HEK293 (cell line): ENCODE measurements at regions not wholly inside any gene's neighbourhood (a gene's known extent, or its start where the extent isn't known, plus 50 kb on each side); places are given as distances from the start of the nearest gene placed in this dataset.

Experiments
- CTCF ChIA-PET: fragments of 350-600 bp; formaldehyde crosslinking; extraction: SDS; loops from one replicate; lab custom pipeline; 2021; ENCODE audit warnings: antibody characterized with exemption; lab: Yijun Ruan, JAX
- POLR2A ChIA-PET: fragments of 300-600 bp; formaldehyde crosslinking; extraction: SDS; loops from one replicate; lab custom pipeline; 2020; ENCODE audit warnings: antibody characterized with exemption, inconsistent platforms; lab: Yijun Ruan, JAX
- H3K27ac ChIP-seq: fragments of 200-500 bp; sonication (Bioruptor generic); 2 replicates; pipeline ENCODE4 v1.5.1; 2014; ENCODE audit warnings: low read depth, low read length, control low read depth, inconsistent platforms; ENCODE audit errors: extremely low read depth
- H3K36me3 ChIP-seq, 2 experiments: fragments of 200-500 bp in 1 of 2; sonication (Bioruptor generic) in 1 of 2; 1 replicate in 1 of 2; 2 replicates in 1 of 2; pipeline ENCODE4 v1.5.1; 2014 to 2017; ENCODE audit warnings: inconsistent platforms in 2 of 2, low read length in 2 of 2; ENCODE audit not compliant: control insufficient read depth in 2 of 2, insufficient read depth in 1 of 2
- H3K4me1 ChIP-seq: fragments of 200-500 bp; sonication (Bioruptor generic); 2 replicates; pipeline ENCODE4 v1.5.1; 2014; ENCODE audit warnings: mild to moderate bottlenecking, low read length, inconsistent platforms; ENCODE audit not compliant: control insufficient read depth, insufficient read depth
- H3K4me3 ChIP-seq: 2 replicates; pipeline ENCODE4 v1.5.1; 2011; ENCODE audit warnings: low read depth, mild to moderate bottlenecking, control low read depth, low read length, moderate library complexity
- H3K9me3 ChIP-seq: fragments of 200-500 bp; sonication (Bioruptor generic); 2 replicates; pipeline ENCODE4 v1.5.1; 2014; ENCODE audit warnings: low read depth, low read length, inconsistent platforms; ENCODE audit not compliant: control insufficient read depth, insufficient read depth
- BCL11B ChIP-seq: fragments of 450-650 bp; formaldehyde crosslinking; IDR thresholded peaks from 2 replicates; pipeline ENCODE4 v1.5.1; 2016; ENCODE audit warnings: low read depth, missing biosample characterization, missing genetic modification characterization
- KLF8 ChIP-seq: fragments of 450-650 bp; formaldehyde crosslinking; IDR thresholded peaks from 2 replicates; pipeline ENCODE4 v1.5.1; 2016; ENCODE audit warnings: missing biosample characterization, missing genetic modification characterization
- KLF9 ChIP-seq: fragments of 450-650 bp; formaldehyde crosslinking; IDR thresholded peaks from 2 replicates; pipeline ENCODE4 v1.5.1; 2016; ENCODE audit warnings: missing biosample characterization, missing genetic modification characterization, low read depth
- OVOL3 ChIP-seq: fragments of 450-650 bp; formaldehyde crosslinking; IDR thresholded peaks from 2 replicates; pipeline ENCODE4 v1.5.1; 2016; ENCODE audit warnings: missing biosample characterization, missing genetic modification characterization
- SCRT1 ChIP-seq: fragments of 450-650 bp; formaldehyde crosslinking; IDR thresholded peaks from 2 replicates; pipeline ENCODE4 v1.5.1; 2016; ENCODE audit warnings: missing biosample characterization, missing genetic modification characterization, borderline replicate concordance
- SP3 ChIP-seq: fragments of 450-650 bp; formaldehyde crosslinking; IDR thresholded peaks from 2 replicates; pipeline ENCODE4 v1.5.1; 2016; ENCODE audit warnings: missing biosample characterization, missing genetic modification characterization
- YY2 ChIP-seq: fragments of 450-650 bp; formaldehyde crosslinking; IDR thresholded peaks from 2 replicates; pipeline ENCODE4 v1.5.1; 2016; ENCODE audit warnings: missing biosample characterization, missing genetic modification characterization
- ZFP41 ChIP-seq: fragments of 450-650 bp; formaldehyde crosslinking; IDR thresholded peaks from 2 replicates; pipeline ENCODE4 v1.5.1; 2016; ENCODE audit warnings: missing biosample characterization, missing genetic modification characterization, borderline replicate concordance
- ZFP69B ChIP-seq: fragments of 450-650 bp; formaldehyde crosslinking; IDR thresholded peaks from 2 replicates; pipeline ENCODE4 v1.5.1; 2016; ENCODE audit warnings: missing biosample characterization, missing genetic modification characterization
- ZNF114 ChIP-seq: fragments of 450-650 bp; formaldehyde crosslinking; IDR thresholded peaks from 2 replicates; pipeline ENCODE4 v1.5.0; 2017; ENCODE audit warnings: missing biosample characterization, missing genetic modification characterization
- ZNF140 ChIP-seq: fragments of 450-650 bp; formaldehyde crosslinking; IDR thresholded peaks from 2 replicates; pipeline ENCODE4 v1.5.1; 2016; ENCODE audit warnings: missing biosample characterization, missing genetic modification characterization
- ZNF19 ChIP-seq: fragments of 450-650 bp; formaldehyde crosslinking; IDR thresholded peaks from 2 replicates; pipeline ENCODE4; 2016; ENCODE audit warnings: missing biosample characterization, missing genetic modification characterization, low read depth
- ZNF341 ChIP-seq: fragments of 450-650 bp; formaldehyde crosslinking; IDR thresholded peaks from 2 replicates; pipeline ENCODE4; 2016; ENCODE audit warnings: low read depth, missing biosample characterization, missing genetic modification characterization
- ZNF366 ChIP-seq: fragments of 450-650 bp; formaldehyde crosslinking; conservative IDR thresholded peaks from 2 replicates; pipeline ENCODE4 v1.5.1; 2016; ENCODE audit warnings: missing biosample characterization, missing genetic modification characterization
- ZNF473 ChIP-seq: fragments of 450-650 bp; formaldehyde crosslinking; IDR thresholded peaks from 2 replicates; pipeline ENCODE4 v1.5.1; 2017; ENCODE audit warnings: missing biosample characterization, missing genetic modification characterization
- ZNF544 ChIP-seq: fragments of 450-650 bp; formaldehyde crosslinking; IDR thresholded peaks from 2 replicates; pipeline ENCODE4 v1.5.0; 2017; ENCODE audit warnings: missing biosample characterization, missing genetic modification characterization
- ZNF621 ChIP-seq: fragments of 450-650 bp; formaldehyde crosslinking; IDR thresholded peaks from 2 replicates; pipeline ENCODE4 v1.5.1; 2017; ENCODE audit warnings: missing biosample characterization, missing genetic modification characterization
- ZSCAN23 ChIP-seq: fragments of 450-650 bp; formaldehyde crosslinking; IDR thresholded peaks from 2 replicates; pipeline ENCODE4 v1.5.1; 2016; ENCODE audit warnings: missing biosample characterization, missing genetic modification characterization
- TF ChIP-seq, protein P1 (sequence below): fragments of 450-650 bp; formaldehyde crosslinking; IDR thresholded peaks from 2 replicates; pipeline ENCODE4 v1.5.1; 2016; ENCODE audit warnings: missing biosample characterization, missing genetic modification characterization
- TF ChIP-seq, protein P2 (sequence below): fragments of 450-650 bp; formaldehyde crosslinking; IDR thresholded peaks from 2 replicates; pipeline ENCODE4 v1.5.1; 2016; ENCODE audit warnings: missing biosample characterization, missing genetic modification characterization
- TF ChIP-seq, protein P3 (sequence below): fragments of 450-650 bp; formaldehyde crosslinking; IDR thresholded peaks from 2 replicates; pipeline ENCODE4 v1.5.1; 2017; ENCODE audit warnings: missing biosample characterization, missing genetic modification characterization
- TF ChIP-seq, protein P4 (sequence below): fragments of 450-650 bp; formaldehyde crosslinking; IDR thresholded peaks from 2 replicates; pipeline ENCODE4 v1.5.1; 2016; ENCODE audit warnings: missing biosample characterization, missing genetic modification characterization

DNA sequence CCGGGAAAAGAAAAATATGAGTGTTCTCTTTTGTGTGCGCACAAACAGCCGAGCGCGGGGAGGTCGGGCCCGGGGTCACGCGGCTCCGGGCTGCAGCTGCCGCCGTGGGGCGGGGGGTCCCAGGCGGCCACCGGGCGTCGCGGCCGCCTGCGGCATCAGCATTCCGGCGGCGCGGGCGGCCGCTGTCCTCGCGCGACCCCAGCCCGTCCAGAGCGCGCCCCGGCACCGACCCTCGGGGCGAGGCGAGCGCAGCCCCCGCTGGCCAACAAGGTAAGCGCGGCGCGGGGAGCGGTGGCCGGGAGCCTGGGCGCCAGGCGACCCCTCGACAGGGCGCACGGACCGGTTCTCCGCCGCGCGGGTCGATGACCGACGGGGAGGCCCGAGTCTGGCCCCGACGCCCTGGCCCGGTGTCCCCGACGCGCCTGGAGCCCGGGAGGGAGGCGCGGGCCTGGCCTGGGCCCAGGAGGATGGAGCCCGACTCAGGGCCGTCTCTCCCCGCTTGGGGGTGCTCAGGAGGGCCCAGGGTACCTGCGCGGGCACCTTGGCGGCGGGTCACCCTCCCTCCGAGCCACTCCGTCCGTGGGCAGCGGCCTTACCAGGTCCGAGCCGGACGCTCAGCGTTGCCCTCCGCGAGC lies 103.9 kb upstream of the DIO3 start:
- no peak overlapping the region for H3K4me3 ChIP-seq
- 0 out of 2 replicates have a peak, but pooled peaks cover 2% of the 10 kb centered on the region for H3K4me1 ChIP-seq
- H3K27ac ChIP-seq = no peak overlapping the region
- TF ChIP-seq ZNF19 (tag by site-specific recombination) (no peak), ZNF366 (tag by site-specific recombination) (no peak), SCRT1 (no peak), SP3 (tag by site-specific recombination) (no peak), YY2 (no peak), ZFP41 (no peak), ZNF140 (tag by site-specific recombination) (no peak), BCL11B (tag by site-specific recombination) (no peak), ZFP69B (no peak), ZNF473 (tag by site-specific recombination) (no peak), OVOL3 (no peak), ZNF341 (tag by site-specific recombination) (no peak), KLF8 (no peak), KLF9 (tag by site-specific recombination) (no peak), ZNF544 (tag by site-specific recombination) (no peak)
- TF ChIP-seq, protein P1, sequence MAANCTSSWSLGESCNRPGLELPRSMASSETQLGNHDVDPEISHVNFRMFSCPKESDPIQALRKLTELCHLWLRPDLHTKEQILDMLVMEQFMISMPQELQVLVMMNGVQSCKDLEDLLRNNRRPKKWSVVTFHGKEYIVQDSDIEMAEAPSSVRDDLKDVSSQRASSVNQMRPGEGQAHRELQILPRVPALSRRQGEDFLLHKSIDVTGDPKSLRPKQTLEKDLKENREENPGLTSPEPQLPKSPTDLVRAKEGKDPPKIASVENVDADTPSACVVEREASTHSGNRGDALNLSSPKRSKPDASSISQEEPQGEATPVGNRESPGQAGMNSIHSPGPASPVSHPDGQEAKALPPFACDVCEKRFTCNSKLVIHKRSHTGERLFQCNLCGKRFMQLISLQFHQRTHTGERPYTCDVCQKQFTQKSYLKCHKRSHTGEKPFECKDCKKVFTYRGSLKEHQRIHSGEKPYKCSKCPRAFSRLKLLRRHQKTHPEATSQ (tag by site-specific recombination) = no peak
- TF ChIP-seq, protein P2, sequence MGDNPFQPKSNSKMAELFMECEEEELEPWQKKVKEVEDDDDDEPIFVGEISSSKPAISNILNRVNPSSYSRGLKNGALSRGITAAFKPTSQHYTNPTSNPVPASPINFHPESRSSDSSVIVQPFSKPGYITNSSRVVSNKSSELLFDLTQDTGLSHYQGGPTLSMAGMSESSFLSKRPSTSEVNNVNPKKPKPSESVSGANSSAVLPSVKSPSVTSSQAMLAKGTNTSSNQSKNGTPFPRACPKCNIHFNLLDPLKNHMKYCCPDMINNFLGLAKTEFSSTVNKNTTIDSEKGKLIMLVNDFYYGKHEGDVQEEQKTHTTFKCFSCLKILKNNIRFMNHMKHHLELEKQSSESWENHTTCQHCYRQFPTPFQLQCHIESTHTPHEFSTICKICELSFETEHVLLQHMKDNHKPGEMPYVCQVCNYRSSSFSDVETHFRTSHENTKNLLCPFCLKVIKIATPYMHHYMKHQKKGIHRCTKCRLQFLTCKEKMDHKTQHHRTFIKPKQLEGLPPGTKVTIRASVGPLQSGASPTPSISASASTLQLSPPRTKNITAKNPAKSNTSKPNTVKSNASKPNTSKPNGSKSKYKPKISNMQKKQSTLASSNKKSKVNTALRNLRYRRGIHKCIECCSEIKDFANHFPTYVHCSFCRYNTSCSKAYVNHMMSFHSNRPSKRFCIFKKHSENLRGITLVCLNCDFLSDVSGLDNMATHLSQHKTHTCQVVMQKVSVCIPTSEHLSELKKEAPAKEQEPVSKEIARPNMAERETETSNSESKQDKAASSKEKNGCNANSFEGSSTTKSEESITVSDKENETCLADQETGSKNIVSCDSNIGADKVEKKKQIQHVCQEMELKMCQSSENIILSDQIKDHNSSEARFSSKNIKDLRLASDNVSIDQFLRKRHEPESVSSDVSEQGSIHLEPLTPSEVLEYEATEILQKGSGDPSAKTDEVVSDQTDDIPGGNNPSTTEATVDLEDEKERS (tag by site-specific recombination) = no peak
- TF ChIP-seq, protein P3, sequence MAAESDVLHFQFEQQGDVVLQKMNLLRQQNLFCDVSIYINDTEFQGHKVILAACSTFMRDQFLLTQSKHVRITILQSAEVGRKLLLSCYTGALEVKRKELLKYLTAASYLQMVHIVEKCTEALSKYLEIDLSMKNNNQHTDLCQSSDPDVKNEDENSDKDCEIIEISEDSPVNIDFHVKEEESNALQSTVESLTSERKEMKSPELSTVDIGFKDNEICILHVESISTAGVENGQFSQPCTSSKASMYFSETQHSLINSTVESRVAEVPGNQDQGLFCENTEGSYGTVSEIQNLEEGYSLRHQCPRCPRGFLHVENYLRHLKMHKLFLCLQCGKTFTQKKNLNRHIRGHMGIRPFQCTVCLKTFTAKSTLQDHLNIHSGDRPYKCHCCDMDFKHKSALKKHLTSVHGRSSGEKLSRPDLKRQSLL (tag by site-specific recombination) = no peak
- TF ChIP-seq, all 188 proteins: peak for 0
- no peaks in the 10 kb centered on the region for H3K9me3 ChIP-seq
- ChIA-PET POLR2A (no interaction called here), CTCF (no interaction called here)
- H3K36me3 ChIP-seq = no peaks in the 10 kb centered on the region

DNA sequence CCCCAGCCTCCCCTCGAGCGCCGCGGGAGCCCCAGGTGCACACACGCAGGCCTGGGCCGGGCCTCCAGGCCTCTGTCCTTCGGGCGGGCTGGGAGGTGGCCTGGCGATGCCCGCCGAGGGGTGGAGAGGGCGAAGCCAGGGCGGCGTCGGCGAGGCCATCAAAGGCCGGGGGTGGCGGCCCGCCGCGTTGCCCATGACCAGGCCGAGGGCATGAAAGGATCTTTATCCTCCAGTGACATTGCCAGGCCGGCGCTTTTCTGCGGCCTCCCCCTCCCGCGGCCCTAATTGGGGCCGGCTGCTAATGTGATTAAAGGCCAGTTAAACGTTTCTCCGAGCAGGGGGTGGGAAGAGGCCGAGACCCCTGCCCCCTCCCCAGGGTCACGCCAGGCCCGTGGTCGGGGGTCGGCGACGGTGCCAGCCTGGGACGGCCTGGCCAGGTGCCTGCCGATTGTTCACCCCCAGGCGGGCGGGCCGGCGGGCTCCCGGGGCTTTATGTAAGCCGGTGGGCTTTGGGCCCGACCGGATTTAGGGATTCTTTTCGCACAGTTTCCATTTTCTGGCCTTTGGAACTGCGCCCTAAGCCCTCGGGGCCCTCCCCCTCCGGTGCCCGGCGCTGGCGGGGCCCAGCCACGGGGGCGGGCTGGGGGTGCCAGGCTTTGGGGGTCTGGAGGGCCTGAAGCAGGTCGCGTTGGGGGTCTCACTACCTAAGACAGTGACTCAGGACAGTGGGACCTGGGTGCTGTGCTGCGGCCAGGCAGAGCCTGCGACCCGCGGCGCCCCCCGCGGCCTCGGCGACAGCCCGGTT lies 103.2 kb upstream of the DIO3 start:
- CTCF ChIA-PET = no interaction called here
- no peak for TF ChIP-seq ZNF621 (tag by site-specific recombination)
- TF ChIP-seq ZNF114 (tag by site-specific recombination) = no peak
- TF ChIP-seq, protein P4, sequence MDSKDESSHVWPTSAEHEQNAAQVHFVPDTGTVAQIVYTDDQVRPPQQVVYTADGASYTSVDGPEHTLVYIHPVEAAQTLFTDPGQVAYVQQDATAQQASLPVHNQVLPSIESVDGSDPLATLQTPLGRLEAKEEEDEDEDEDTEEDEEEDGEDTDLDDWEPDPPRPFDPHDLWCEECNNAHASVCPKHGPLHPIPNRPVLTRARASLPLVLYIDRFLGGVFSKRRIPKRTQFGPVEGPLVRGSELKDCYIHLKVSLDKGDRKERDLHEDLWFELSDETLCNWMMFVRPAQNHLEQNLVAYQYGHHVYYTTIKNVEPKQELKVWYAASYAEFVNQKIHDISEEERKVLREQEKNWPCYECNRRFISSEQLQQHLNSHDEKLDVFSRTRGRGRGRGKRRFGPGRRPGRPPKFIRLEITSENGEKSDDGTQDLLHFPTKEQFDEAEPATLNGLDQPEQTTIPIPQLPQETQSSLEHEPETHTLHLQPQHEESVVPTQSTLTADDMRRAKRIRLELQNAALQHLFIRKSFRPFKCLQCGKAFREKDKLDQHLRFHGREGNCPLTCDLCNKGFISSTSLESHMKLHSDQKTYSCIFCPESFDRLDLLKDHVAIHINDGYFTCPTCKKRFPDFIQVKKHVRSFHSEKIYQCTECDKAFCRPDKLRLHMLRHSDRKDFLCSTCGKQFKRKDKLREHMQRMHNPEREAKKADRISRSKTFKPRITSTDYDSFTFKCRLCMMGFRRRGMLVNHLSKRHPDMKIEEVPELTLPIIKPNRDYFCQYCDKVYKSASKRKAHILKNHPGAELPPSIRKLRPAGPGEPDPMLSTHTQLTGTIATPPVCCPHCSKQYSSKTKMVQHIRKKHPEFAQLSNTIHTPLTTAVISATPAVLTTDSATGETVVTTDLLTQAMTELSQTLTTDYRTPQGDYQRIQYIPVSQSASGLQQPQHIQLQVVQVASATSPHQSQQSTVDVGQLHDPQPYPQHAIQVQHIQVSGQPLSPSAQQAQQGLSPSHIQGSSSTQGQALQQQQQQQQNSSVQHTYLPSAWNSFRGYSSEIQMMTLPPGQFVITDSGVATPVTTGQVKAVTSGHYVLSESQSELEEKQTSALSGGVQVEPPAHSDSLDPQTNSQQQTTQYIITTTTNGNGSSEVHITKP (tag by site-specific recombination) = no peak
- TF ChIP-seq ZSCAN23 = no peak
- TF ChIP-seq, protein P2 (tag by site-specific recombination) = no peak

More for the DNA sequence above, 103.2 kb upstream of the DIO3 start:
- Histone ChIP-seq H3K4me1 (0 out of 2 replicates have a peak, but pooled peaks cover 2% of the 10 kb centered on the region), H3K9me3 (no peaks in the 10 kb centered on the region), H3K27ac (no peak overlapping the region), H3K36me3 (no peaks in the 10 kb centered on the region), H3K4me3 (no peak overlapping the region)
- POLR2A ChIA-PET = no interaction called here
